ENCODE measurements at regions not wholly inside any gene's neighbourhood (a gene's known extent, or its start where the extent isn't known, plus 50 kb on each side); places are given as distances from the start of the nearest gene placed in this dataset.

DNA sequence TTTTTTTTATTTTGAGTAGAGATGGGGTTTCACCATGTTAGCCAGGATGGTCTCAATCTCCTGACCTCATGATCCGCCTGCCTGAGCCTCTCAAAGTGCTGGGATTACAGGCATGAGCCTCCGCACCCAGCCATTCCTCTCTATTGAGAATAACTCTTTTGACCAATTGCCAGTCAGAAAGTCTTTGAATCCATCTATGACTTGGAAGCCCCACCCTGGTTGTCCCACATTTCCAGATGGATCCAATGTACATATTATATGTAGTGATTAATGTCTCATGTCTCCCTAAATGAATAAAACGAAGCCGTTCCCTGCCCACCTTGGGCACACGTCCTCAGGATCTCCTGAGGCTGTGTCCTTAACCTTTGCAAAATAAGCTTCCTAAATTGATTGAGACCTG lies 228.3 kb upstream of the NLRP1 start:
- TF ChIP-seq, protein P1, sequence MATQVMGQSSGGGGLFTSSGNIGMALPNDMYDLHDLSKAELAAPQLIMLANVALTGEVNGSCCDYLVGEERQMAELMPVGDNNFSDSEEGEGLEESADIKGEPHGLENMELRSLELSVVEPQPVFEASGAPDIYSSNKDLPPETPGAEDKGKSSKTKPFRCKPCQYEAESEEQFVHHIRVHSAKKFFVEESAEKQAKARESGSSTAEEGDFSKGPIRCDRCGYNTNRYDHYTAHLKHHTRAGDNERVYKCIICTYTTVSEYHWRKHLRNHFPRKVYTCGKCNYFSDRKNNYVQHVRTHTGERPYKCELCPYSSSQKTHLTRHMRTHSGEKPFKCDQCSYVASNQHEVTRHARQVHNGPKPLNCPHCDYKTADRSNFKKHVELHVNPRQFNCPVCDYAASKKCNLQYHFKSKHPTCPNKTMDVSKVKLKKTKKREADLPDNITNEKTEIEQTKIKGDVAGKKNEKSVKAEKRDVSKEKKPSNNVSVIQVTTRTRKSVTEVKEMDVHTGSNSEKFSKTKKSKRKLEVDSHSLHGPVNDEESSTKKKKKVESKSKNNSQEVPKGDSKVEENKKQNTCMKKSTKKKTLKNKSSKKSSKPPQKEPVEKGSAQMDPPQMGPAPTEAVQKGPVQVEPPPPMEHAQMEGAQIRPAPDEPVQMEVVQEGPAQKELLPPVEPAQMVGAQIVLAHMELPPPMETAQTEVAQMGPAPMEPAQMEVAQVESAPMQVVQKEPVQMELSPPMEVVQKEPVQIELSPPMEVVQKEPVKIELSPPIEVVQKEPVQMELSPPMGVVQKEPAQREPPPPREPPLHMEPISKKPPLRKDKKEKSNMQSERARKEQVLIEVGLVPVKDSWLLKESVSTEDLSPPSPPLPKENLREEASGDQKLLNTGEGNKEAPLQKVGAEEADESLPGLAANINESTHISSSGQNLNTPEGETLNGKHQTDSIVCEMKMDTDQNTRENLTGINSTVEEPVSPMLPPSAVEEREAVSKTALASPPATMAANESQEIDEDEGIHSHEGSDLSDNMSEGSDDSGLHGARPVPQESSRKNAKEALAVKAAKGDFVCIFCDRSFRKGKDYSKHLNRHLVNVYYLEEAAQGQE (IDR thresholded peaks at IDR 0.05; ENCODE audit: insufficient read depth in 1 of 2, low read depth in 2 of 2, low read length in 2 of 2): no peak
- TF ChIP-seq TAF1 (IDR thresholded peaks at IDR 0.05; ENCODE audit: borderline replicate concordance, insufficient read depth, low read length) (no peak), POLR2AphosphoS5 (IDR thresholded peaks at IDR 0.05; ENCODE audit: low read depth, low read length) (no peak), SIN3A (IDR thresholded peaks at IDR 0.05; ENCODE audit: borderline replicate concordance, insufficient read depth, low read length) (no peak), FOXP2 (optimal IDR thresholded peaks at IDR 0.05; ENCODE audit: borderline replicate concordance, extremely low read depth, extremely low read length, insufficient read depth) (no peak)
